Breast epithelium (tissue), 4 donors: ENCODE measurements at regions not wholly inside any gene's neighbourhood (a gene's known extent, or its start where the extent isn't known, plus 50 kb on each side); places are given as distances from the start of the nearest gene placed in this dataset.

Experiments
- DNase-seq, 2 donors: peaks; one replicate each; pipeline ENCODE4 v3.0.0-alpha.2; 2019; ENCODE audit warnings: low spot score in 2 of 2
- H3K27ac ChIP-seq, 2 donors: fragments of 200-600 bp; sonication (generic) in 1 of 2; one replicate each; pipeline ENCODE4 v1.5.1; 2016 to 2019; ENCODE audit warnings: mild to moderate bottlenecking in 1 of 2
- H3K27me3 ChIP-seq, 2 donors: fragments of 200-600 bp; sonication (generic) in 1 of 2; one replicate each; pipeline versions ENCODE4 v1.5.1 to v1.6.0; 2017 to 2019; ENCODE audit warnings: control low read depth in 1 of 2, mild to moderate bottlenecking in 1 of 2
- H3K36me3 ChIP-seq: fragments of 200-600 bp; one replicate; pipeline ENCODE4 v1.5.1; 2019
- H3K4me1 ChIP-seq, 2 donors: fragments of 200-600 bp; sonication (generic); one replicate each; pipeline ENCODE4 v1.5.1; 2016 to 2019; ENCODE audit warnings: control low read depth in 1 of 2
- H3K4me3 ChIP-seq, 3 donors: fragments of 200-600 bp; sonication (generic); 1 replicate in 2 of 3; 2 replicates in 1 of 3; pipeline ENCODE4 v1.5.1; 2016 to 2019; ENCODE audit warnings: mild to moderate bottlenecking in 3 of 3, moderate library complexity in 2 of 3
- H3K9me3 ChIP-seq, 2 donors: fragments of 200-600 bp; sonication (generic) in 1 of 2; one replicate each; pipeline ENCODE4 v1.5.1; 2016 to 2019; ENCODE audit warnings: control low read depth in 1 of 2
- CTCF ChIP-seq, 3 donors: fragments of 450-650 bp; IDR thresholded peaks; one replicate each; pipeline ENCODE4 v1.5.1; 2016 to 2017; ENCODE audit warnings: antibody characterized with exemption in 3 of 3, mild to moderate bottlenecking in 3 of 3, moderate library complexity in 3 of 3
- POLR2A ChIP-seq: fragments of 450-650 bp; IDR thresholded peaks from one replicate; pipeline ENCODE4 v1.6.1; 2016; ENCODE audit warnings: antibody characterized with exemption, mild to moderate bottlenecking, moderate library complexity
- POLR2AphosphoS5 ChIP-seq, 3 donors: sonication (generic); formaldehyde crosslinking; IDR thresholded peaks; one replicate each; pipeline ENCODE4 v1.6.1; 2017; ENCODE audit warnings: antibody characterized with exemption in 3 of 3
- intact Hi-C: fragments of 100-400 bp; cut with DNase I; formaldehyde crosslinking; loops from one replicate; pipeline ENCODE4 v1.15.1; 2023; ENCODE audit warnings: low total_unique reads

- Histone ChIP-seq H3K4me1 (no peaks in the 10 kb centered on the region), H3K27ac (no peak overlapping the region), H3K36me3 (no peaks in the 10 kb centered on the region), H3K27me3 (no peaks in the 10 kb centered on the region), H3K4me3 (no peak overlapping the region), H3K9me3 (no peaks in the 10 kb centered on the region)
- DNase-seq, result peak in 1 of 2 donors; percentile 24
- intact Hi-C loops, result no loop called here
- TF ChIP-seq POLR2AphosphoS5 (IDR thresholded peaks at IDR 0.05) (no peak), POLR2A (no peak), CTCF (IDR thresholded peaks at IDR 0.05) (no peak)
These were observed 312.7 kb upstream of the GATB start for GRCh38 chr4:152073351-152074087.

GRCh38 chr4:152072906-152073305, 312.1 kb upstream of the GATB start:
- Histone ChIP-seq H3K27me3 (no peaks in the 10 kb centered on the region), H3K9me3 (no peaks in the 10 kb centered on the region), H3K36me3 (no peaks in the 10 kb centered on the region), H3K4me1 (no peaks in the 10 kb centered on the region), H3K27ac (no peak overlapping the region), H3K4me3 (no peak overlapping the region)
- intact Hi-C loops, result no loop called here
- TF ChIP-seq POLR2A, result no peak
- no peak for TF ChIP-seq POLR2AphosphoS5 (IDR thresholded peaks at IDR 0.05)
- no peak for TF ChIP-seq CTCF (IDR thresholded peaks at IDR 0.05)
- DNase-seq, result no peak

- no peaks in the 10 kb centered on the region for H3K36me3 ChIP-seq
- intact Hi-C loops, result no loop called here
- H3K27ac ChIP-seq, result no peak overlapping the region
- H3K4me3 ChIP-seq, result no peak overlapping the region
- no peaks in the 10 kb centered on the region for H3K4me1 ChIP-seq
- DNase-seq, result no peak
- TF ChIP-seq CTCF (IDR thresholded peaks at IDR 0.05), result no peak
- no peaks in the 10 kb centered on the region for H3K27me3 ChIP-seq
- no peaks in the 10 kb centered on the region for H3K9me3 ChIP-seq
These were observed 311.2 kb upstream of the GATB start for GRCh38 chr4:152072001-152072485.

GRCh38 chr4:152070854-152071253, 310.0 kb upstream of the GATB start:
- no peak for DNase-seq
- intact Hi-C loops, result no loop called here
- no peaks in the 10 kb centered on the region for H3K27me3 ChIP-seq
- H3K4me1 ChIP-seq, result no peaks in the 10 kb centered on the region
- no peak overlapping the region for H3K4me3 ChIP-seq
- TF ChIP-seq CTCF (IDR thresholded peaks at IDR 0.05), result no peak
- TF ChIP-seq POLR2A, result no peak
- TF ChIP-seq POLR2AphosphoS5 (IDR thresholded peaks at IDR 0.05), result no peak
- no peaks in the 10 kb centered on the region for H3K36me3 ChIP-seq
- no peaks in the 10 kb centered on the region for H3K9me3 ChIP-seq
- H3K27ac ChIP-seq, result no peak overlapping the region

GRCh38 chr4:152068866-152069265, 308.1 kb upstream of the GATB start:
- no peak for DNase-seq
- Histone ChIP-seq H3K36me3 (no peaks in the 10 kb centered on the region), H3K27ac (no peak overlapping the region), H3K27me3 (no peaks in the 10 kb centered on the region), H3K4me3 (no peak overlapping the region), H3K4me1 (no peaks in the 10 kb centered on the region), H3K9me3 (no peaks in the 10 kb centered on the region)
- intact Hi-C loops, result no loop called here
- no peak for TF ChIP-seq POLR2AphosphoS5 (IDR thresholded peaks at IDR 0.05)
- TF ChIP-seq POLR2A, result no peak
- no peak for TF ChIP-seq CTCF (IDR thresholded peaks at IDR 0.05)
